ENCODE measurements at regions not wholly inside any gene's neighbourhood (a gene's known extent, or its start where the extent isn't known, plus 50 kb on each side); places are given as distances from the start of the nearest gene placed in this dataset.

DNA sequence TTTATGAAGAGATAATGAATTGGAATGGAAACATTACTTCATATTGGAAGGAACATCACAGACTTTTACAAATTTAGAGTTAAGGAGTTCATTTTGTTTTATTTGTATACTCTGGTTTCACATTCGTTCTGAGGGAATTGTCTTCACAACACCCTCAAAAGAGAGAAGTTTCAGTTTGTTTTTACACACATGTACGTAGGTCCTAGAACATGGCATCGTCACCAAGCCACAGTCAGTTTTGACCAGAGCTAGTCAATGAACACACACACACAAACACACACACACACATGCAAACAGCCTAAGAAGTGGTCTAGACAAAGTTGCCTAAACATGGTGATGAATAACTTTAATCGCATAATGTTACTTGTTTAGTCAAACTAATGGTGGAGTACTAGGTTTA lies 427.9 kb upstream of the BCHE start:
- Histone ChIP-seq H3K4me2 (ENCODE audit: low read depth, low read length) (no peak overlapping the region), H4K20me1 (ENCODE audit: insufficient read depth, low read length) (no peaks in the 10 kb centered on the region), H3K9me3 (ENCODE audit: low read length) (no peaks in the 10 kb centered on the region), H3K4me1 (ENCODE audit: insufficient read depth, low read length) (no peaks in the 10 kb centered on the region), H3K27me3 (ENCODE audit: control insufficient read depth in 1 of 2, insufficient read depth in 2 of 2, low read length in 2 of 2) (no peaks in the 10 kb centered on the region), H3K79me2 (ENCODE audit: insufficient read depth, low read length) (no peaks in the 10 kb centered on the region), H3K9ac (ENCODE audit: insufficient read depth, low read depth, low read length) (no peak overlapping the region), H3K36me3 (replicated peaks in 1 of 2; ENCODE audit: control insufficient read depth in 1 of 2, insufficient read depth in 2 of 2, low read length in 2 of 2) (no peaks in the 10 kb centered on the region), H2AFZ (ENCODE audit: low read length) (no peak overlapping the region), H3K27ac (ENCODE audit: extremely low read length, insufficient read depth, low read length) (no peak overlapping the region), H3K4me3 (replicated peaks in 1 of 3; ENCODE audit: insufficient read depth in 1 of 3, low read depth in 2 of 3, low read length in 3 of 3) (no peak overlapping the region)
- WGBS (ENCODE audit: low lambda C conversion rate), result 17% methylated on average over 4 of the region's 4 CpGs
- in situ Hi-C loops (cut with HindIII; ENCODE audit: extremely low pct_ligation_motif_present, low pct_unique_long_range_greater_than_20kb), result no loop called here
- no peak for ATAC-seq
- ChIA-PET POLR2A (no interaction called here), CTCF (ENCODE audit: low intra/inter-chr PET ratio, low total read pairs) (no interaction called here)
- TF ChIP-seq ZNF724P (CRISPR knock-in tag; IDR thresholded peaks at IDR 0.05; ENCODE audit: borderline replicate concordance), result no peak
- no peak for TF ChIP-seq ZNF766 (CRISPR knock-in tag; IDR thresholded peaks at IDR 0.05; ENCODE audit: borderline replicate concordance)
- no peak for TF ChIP-seq ZBTB8A (CRISPR knock-in tag; IDR thresholded peaks at IDR 0.05; ENCODE audit: borderline replicate concordance, low read depth)
- TF ChIP-seq EHMT2 (IDR thresholded peaks at IDR 0.05; ENCODE audit: borderline replicate concordance, low read depth, low read length), result no peak
- TF ChIP-seq SYNCRIP (IDR thresholded peaks at IDR 0.05; ENCODE audit: insufficient read depth, low read depth, low read length), result no peak
- TF ChIP-seq ZKSCAN1 (IDR thresholded peaks at IDR 0.05; ENCODE audit: low read length), result no peak
- TF ChIP-seq, protein P1, sequence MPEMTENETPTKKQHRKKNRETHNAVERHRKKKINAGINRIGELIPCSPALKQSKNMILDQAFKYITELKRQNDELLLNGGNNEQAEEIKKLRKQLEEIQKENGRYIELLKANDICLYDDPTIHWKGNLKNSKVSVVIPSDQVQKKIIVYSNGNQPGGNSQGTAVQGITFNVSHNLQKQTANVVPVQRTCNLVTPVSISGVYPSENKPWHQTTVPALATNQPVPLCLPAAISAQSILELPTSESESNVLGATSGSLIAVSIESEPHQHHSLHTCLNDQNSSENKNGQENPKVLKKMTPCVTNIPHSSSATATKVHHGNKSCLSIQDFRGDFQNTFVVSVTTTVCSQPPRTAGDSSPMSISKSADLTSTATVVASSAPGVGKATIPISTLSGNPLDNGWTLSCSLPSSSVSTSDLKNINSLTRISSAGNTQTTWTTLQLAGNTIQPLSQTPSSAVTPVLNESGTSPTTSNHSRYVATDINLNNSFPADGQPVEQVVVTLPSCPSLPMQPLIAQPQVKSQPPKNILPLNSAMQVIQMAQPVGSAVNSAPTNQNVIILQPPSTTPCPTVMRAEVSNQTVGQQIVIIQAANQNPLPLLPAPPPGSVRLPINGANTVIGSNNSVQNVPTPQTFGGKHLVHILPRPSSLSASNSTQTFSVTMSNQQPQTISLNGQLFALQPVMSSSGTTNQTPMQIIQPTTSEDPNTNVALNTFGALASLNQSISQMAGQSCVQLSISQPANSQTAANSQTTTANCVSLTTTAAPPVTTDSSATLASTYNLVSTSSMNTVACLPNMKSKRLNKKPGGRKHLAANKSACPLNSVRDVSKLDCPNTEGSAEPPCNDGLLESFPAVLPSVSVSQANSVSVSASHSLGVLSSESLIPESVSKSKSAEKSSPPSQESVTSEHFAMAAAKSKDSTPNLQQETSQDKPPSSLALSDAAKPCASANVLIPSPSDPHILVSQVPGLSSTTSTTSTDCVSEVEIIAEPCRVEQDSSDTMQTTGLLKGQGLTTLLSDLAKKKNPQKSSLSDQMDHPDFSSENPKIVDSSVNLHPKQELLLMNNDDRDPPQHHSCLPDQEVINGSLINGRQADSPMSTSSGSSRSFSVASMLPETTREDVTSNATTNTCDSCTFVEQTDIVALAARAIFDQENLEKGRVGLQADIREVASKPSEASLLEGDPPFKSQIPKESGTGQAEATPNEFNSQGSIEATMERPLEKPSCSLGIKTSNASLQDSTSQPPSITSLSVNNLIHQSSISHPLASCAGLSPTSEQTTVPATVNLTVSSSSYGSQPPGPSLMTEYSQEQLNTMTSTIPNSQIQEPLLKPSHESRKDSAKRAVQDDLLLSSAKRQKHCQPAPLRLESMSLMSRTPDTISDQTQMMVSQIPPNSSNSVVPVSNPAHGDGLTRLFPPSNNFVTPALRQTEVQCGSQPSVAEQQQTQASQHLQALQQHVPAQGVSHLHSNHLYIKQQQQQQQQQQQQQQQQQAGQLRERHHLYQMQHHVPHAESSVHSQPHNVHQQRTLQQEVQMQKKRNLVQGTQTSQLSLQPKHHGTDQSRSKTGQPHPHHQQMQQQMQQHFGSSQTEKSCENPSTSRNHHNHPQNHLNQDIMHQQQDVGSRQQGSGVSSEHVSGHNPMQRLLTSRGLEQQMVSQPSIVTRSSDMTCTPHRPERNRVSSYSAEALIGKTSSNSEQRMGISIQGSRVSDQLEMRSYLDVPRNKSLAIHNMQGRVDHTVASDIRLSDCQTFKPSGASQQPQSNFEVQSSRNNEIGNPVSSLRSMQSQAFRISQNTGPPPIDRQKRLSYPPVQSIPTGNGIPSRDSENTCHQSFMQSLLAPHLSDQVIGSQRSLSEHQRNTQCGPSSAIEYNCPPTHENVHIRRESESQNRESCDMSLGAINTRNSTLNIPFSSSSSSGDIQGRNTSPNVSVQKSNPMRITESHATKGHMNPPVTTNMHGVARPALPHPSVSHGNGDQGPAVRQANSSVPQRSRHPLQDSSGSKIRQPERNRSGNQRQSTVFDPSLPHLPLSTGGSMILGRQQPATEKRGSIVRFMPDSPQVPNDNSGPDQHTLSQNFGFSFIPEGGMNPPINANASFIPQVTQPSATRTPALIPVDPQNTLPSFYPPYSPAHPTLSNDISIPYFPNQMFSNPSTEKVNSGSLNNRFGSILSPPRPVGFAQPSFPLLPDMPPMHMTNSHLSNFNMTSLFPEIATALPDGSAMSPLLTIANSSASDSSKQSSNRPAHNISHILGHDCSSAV (CRISPR knock-in tag; IDR thresholded peaks at IDR 0.05; ENCODE audit: borderline replicate concordance), result no peak
- TF ChIP-seq SRSF1 (optimal IDR thresholded peaks at IDR 0.05; ENCODE audit: low read depth, low read length), result no peak
- TF ChIP-seq, protein P2, sequence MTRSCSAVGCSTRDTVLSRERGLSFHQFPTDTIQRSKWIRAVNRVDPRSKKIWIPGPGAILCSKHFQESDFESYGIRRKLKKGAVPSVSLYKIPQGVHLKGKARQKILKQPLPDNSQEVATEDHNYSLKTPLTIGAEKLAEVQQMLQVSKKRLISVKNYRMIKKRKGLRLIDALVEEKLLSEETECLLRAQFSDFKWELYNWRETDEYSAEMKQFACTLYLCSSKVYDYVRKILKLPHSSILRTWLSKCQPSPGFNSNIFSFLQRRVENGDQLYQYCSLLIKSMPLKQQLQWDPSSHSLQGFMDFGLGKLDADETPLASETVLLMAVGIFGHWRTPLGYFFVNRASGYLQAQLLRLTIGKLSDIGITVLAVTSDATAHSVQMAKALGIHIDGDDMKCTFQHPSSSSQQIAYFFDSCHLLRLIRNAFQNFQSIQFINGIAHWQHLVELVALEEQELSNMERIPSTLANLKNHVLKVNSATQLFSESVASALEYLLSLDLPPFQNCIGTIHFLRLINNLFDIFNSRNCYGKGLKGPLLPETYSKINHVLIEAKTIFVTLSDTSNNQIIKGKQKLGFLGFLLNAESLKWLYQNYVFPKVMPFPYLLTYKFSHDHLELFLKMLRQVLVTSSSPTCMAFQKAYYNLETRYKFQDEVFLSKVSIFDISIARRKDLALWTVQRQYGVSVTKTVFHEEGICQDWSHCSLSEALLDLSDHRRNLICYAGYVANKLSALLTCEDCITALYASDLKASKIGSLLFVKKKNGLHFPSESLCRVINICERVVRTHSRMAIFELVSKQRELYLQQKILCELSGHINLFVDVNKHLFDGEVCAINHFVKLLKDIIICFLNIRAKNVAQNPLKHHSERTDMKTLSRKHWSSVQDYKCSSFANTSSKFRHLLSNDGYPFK (CRISPR knock-in tag; IDR thresholded peaks at IDR 0.05; ENCODE audit: borderline replicate concordance), result no peak
- no peak for TF ChIP-seq ZSCAN31 (CRISPR knock-in tag; IDR thresholded peaks at IDR 0.05; ENCODE audit: low read depth)
- no TSS peak for BruUV-seq (replicated peaks)
- no peak for FAIRE-seq
- no peak for DNase-seq (ENCODE audit: low spot score)
- intact Hi-C loops (cut with micrococcal nuclease; ENCODE audit: unreplicated experiment), result no loop called here

All from HepG2 (cell line).